Body of pancreas (tissue), 4 donors: ENCODE measurements at regions not wholly inside any gene's neighbourhood (a gene's known extent, or its start where the extent isn't known, plus 50 kb on each side); places are given as distances from the start of the nearest gene placed in this dataset.

Source experiments
- CTCF ChIP-seq, 7 experiments: fragments of 450-650 bp in 4 of 7; fragments of 200-600 bp in 3 of 7; sonication (generic) in 3 of 7; IDR thresholded peaks; one replicate each; pipeline ENCODE4 v1.5.1; 2016 to 2019; ENCODE audit warnings: antibody characterized with exemption in 7 of 7
- POLR2A ChIP-seq, 3 donors: fragments of 450-650 bp; IDR thresholded peaks; one replicate each; pipeline ENCODE4 v1.6.1; 2016; ENCODE audit warnings: antibody characterized with exemption in 3 of 3, mild to moderate bottlenecking in 2 of 3

DNA sequence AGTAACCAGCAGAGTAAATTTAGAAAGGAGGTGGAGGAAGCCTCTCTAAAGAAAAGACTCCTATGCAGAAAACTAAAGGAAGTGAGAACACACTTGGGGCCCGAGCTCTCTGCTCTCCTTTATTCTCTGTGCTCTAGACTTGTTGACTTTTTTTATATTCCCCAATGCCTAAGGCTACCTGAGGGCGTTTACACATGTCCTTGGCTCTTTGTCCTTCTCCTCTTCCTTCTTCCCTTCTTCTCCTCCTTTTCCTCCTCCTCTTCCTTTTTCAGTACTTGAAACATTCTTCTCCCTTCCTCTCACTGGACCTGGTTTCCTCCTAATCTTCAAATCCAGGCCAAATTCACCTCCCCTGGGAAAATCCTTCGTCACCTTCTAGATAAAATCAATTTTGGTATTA, 256.4 kb upstream of the TRPC7 start:
- no peak for TF ChIP-seq CTCF (IDR thresholded peaks at IDR 0.05)
- TF ChIP-seq POLR2A (IDR thresholded peaks at IDR 0.05), result no peak
